Tibial artery (tissue), 4 donors: ENCODE measurements at regions not wholly inside any gene's neighbourhood (a gene's known extent, or its start where the extent isn't known, plus 50 kb on each side); places are given as distances from the start of the nearest gene placed in this dataset.
"Not testable (repeated sequence)": the region's sequence is repeated elsewhere in the genome, so short reads cannot be mapped to it uniquely, and the experiment has no call there.

Source experiments
- DNase-seq, 2 donors: peaks; one replicate each; pipeline ENCODE4 v3.0.0-alpha.2; 2019
- H3K27ac ChIP-seq, 2 donors: fragments of 200-600 bp; sonication (generic) in 1 of 2; 1 replicate in 1 of 2; 2 replicates in 1 of 2; pipeline ENCODE4 v1.5.1; 2018 to 2019; ENCODE audit warnings: mild to moderate bottlenecking in 1 of 2
- H3K27me3 ChIP-seq, 2 donors: fragments of 200-600 bp; sonication (generic) in 1 of 2; one replicate each; pipeline versions ENCODE4 v1.5.1 to v1.6.0; 2016 to 2019
- H3K36me3 ChIP-seq, 3 donors: fragments of 200-600 bp; sonication (generic) in 2 of 3; one replicate each; pipeline ENCODE4 v1.5.1; 2016 to 2019; ENCODE audit warnings: mild to moderate bottlenecking in 2 of 3
- H3K4me1 ChIP-seq, 4 donors: fragments of 200-600 bp; sonication (generic) in 2 of 4; 1 replicate in 3 of 4; 2 replicates in 1 of 4; pipeline ENCODE4 v1.5.1; 2016 to 2019
- H3K4me3 ChIP-seq, 2 donors: fragments of 200-600 bp; sonication (generic) in 1 of 2; 1 replicate in 1 of 2; 2 replicates in 1 of 2; pipeline ENCODE4 v1.5.1; 2018 to 2019; ENCODE audit warnings: mild to moderate bottlenecking in 2 of 2
- H3K9me3 ChIP-seq, 3 donors: fragments of 200-600 bp; sonication (generic) in 1 of 3; one replicate each; pipeline ENCODE4 v1.5.1; 2016 to 2019
- intact Hi-C: fragments of 100-400 bp; cut with DNase I; formaldehyde crosslinking; loops from one replicate; pipeline ENCODE4 v1.15.0; 2023; ENCODE audit warnings: low total_unique reads
- TF ChIP-seq, protein P1 (sequence below), 2 experiments: fragments of 200-600 bp in 1 of 2; fragments of 450-650 bp in 1 of 2; IDR thresholded peaks; one replicate each; pipeline ENCODE4 v1.5.1; 2017 to 2019; ENCODE audit warnings: antibody characterized with exemption in 2 of 2, mild to moderate bottlenecking in 1 of 2, moderate library complexity in 1 of 2

DNA sequence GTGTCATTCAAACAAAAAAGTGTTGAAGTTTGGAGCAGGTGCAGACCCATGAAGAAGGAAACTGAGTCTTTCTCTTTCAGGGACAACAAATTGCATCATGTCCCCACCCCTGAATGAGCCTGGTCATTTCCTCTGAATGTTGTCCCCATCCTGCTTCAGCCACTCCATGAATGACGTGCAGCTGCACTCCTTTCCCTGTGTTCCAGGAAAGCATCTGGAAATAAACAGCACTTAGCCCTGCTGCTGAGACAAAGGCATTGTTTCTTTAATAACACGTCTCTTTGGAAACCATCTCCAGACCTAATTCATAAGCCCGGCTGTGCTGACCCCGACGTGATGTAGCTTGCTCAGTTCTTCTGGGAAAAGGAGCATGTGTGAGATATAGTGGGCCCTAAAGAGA is 682.3 kb downstream of the BRINP1 start:
- DNase-seq, result no peak
- Histone ChIP-seq H3K27me3 (no peaks in the 10 kb centered on the region), H3K4me3 (no peak overlapping the region), H3K36me3 (no peaks in the 10 kb centered on the region), H3K27ac (no peak overlapping the region), H3K4me1 (no peaks in the 10 kb centered on the region), H3K9me3 (no peaks in the 10 kb centered on the region)
- TF ChIP-seq, protein P1, sequence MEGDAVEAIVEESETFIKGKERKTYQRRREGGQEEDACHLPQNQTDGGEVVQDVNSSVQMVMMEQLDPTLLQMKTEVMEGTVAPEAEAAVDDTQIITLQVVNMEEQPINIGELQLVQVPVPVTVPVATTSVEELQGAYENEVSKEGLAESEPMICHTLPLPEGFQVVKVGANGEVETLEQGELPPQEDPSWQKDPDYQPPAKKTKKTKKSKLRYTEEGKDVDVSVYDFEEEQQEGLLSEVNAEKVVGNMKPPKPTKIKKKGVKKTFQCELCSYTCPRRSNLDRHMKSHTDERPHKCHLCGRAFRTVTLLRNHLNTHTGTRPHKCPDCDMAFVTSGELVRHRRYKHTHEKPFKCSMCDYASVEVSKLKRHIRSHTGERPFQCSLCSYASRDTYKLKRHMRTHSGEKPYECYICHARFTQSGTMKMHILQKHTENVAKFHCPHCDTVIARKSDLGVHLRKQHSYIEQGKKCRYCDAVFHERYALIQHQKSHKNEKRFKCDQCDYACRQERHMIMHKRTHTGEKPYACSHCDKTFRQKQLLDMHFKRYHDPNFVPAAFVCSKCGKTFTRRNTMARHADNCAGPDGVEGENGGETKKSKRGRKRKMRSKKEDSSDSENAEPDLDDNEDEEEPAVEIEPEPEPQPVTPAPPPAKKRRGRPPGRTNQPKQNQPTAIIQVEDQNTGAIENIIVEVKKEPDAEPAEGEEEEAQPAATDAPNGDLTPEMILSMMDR (IDR thresholded peaks at IDR 0.05), result no peak
- intact Hi-C loops, result no loop called here

DNA sequence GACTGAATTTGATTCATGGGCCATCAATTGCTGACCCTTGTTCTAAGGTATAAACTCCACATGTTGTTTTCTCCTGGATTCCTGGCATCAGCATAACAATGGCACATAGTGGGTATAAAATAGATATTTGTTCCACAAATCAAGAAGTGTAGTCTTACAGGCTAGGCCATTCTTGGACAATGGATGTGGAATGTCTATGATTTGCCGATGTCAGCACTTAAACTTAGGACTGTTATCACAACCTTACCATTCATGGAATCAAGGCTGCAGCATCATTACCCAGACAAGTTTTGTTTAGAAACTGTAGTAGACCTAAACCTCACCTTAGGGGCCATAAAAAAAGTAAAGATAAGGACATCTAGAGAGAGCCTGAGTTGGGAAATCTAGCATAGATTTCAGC is 680.0 kb downstream of the BRINP1 start:
- TF ChIP-seq, protein P1 (IDR thresholded peaks at IDR 0.05), result no peak
- DNase-seq, result no peak
- no peaks in the 10 kb centered on the region for H3K27me3 ChIP-seq
- intact Hi-C loops, result no loop called here
- no peaks in the 10 kb centered on the region for H3K9me3 ChIP-seq
- H3K36me3 ChIP-seq, result no peaks in the 10 kb centered on the region
- H3K4me1 ChIP-seq, result no peaks in the 10 kb centered on the region
- no peak overlapping the region for H3K27ac ChIP-seq
- no peak overlapping the region for H3K4me3 ChIP-seq

DNA sequence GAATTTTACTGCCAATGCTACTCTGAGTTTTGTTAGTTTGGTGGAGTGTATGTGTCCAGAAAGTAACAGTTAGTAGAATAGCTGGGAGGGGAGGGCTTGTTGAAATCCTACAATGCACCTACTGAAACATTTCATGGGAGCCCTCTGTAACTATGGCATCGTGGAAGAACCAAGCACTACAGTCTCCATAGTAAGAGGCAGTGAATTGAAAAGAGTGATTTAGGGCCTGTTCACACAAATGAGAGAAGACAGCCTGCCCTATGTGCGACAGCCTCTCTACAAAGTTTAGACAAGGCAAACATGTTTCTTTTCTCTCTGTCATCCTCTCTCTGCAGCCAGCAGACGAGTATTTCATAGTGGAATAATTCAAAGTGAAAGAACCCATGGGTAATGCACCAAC is 676.6 kb downstream of the BRINP1 start:
- TF ChIP-seq, protein P1 (IDR thresholded peaks at IDR 0.05), result no peak
- no peak overlapping the region for H3K27ac ChIP-seq
- intact Hi-C loops, result no loop called here
- no peak for DNase-seq
- H3K36me3 ChIP-seq, result no peaks in the 10 kb centered on the region
- H3K9me3 ChIP-seq, result no peaks in the 10 kb centered on the region
- no peaks in the 10 kb centered on the region for H3K27me3 ChIP-seq
- no peak overlapping the region for H3K4me3 ChIP-seq
- no peaks in the 10 kb centered on the region for H3K4me1 ChIP-seq

DNA sequence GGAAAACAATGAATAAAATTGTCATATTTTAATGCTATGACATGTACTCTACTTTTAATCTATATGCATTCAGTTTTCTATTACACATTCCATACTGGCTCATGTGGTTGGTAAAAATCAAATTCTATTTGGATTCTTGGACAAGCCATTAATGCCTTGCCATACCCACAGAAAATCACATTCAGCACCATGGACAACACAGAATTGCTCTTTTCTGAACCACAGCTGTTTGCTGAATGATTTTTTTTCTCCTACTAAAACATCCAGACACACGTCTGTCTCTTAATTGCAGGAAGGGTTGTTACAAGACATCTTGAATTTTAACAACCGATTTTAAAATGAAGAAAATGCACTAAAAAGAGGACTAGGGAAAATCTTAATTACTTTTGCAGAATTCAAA is 675.6 kb downstream of the BRINP1 start:
- DNase-seq, result no peak
- Histone ChIP-seq H3K4me1 (no peaks in the 10 kb centered on the region), H3K27me3 (no peaks in the 10 kb centered on the region), H3K4me3 (no peak overlapping the region), H3K36me3 (no peaks in the 10 kb centered on the region), H3K27ac (no peak overlapping the region), H3K9me3 (no peaks in the 10 kb centered on the region)
- intact Hi-C loops, result no loop called here
- TF ChIP-seq, protein P1 (IDR thresholded peaks at IDR 0.05), result no peak

DNA sequence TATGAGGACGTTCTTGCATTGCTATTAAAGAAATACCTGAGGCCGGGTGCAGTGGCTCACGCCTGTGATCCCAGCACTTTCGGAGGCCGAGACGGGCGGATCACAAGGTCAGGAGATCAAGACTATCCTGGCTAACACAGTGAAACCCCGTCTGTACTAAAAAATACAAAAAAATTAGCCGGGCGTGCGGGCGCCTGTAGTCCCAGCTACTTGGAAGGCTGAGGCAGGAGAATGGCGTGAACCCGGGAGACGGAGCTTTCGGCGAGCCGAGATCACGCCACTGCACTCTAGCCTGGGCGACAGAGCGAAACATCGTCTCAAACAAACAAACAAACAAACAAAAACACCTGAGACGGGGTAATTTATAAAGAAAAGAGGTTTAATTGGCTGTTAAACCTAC is 674.0 kb downstream of the BRINP1 start:
- H3K27ac ChIP-seq, H3K4me3 ChIP-seq, H3K9me3 ChIP-seq, DNase-seq, H3K36me3 ChIP-seq, H3K4me1 ChIP-seq, intact Hi-C loops, H3K27me3 ChIP-seq: not testable (repeated sequence)

DNA sequence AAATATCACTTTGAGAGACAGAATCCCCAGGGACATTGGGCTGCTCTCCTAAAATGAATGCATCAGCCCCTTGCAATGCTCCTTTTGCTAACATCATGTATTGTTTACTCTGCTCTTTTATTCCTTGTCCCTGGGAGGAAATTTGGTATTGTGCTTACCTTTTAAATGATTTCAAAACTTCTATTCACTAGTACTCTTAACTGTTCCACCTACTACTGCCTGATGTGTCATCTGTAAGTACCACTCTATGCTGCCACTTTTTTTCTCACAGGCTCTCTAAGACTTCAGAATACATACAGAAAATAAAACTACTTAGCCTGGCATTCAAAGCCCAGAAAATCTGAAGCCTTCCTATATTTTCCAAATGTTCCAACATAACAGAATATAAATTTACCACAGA is 667.2 kb downstream of the BRINP1 start:
- no peaks in the 10 kb centered on the region for H3K4me1 ChIP-seq
- intact Hi-C loops, result no loop called here
- DNase-seq, result no peak
- no peak overlapping the region for H3K27ac ChIP-seq
- no peak overlapping the region for H3K4me3 ChIP-seq
- no peaks in the 10 kb centered on the region for H3K27me3 ChIP-seq
- TF ChIP-seq, protein P1 (IDR thresholded peaks at IDR 0.05), result no peak
- no peaks in the 10 kb centered on the region for H3K9me3 ChIP-seq
- H3K36me3 ChIP-seq, result no peaks in the 10 kb centered on the region
